ENCODE measurements at regions not wholly inside any gene's neighbourhood (a gene's known extent, or its start where the extent isn't known, plus 50 kb on each side); places are given as distances from the start of the nearest gene placed in this dataset.

- Histone ChIP-seq H3K36me3 (no peaks in the 10 kb centered on the region), H3K27ac (peak overlapping the region; percentile 64 to 74), H3K9me3 (no peaks in the 10 kb centered on the region), H3K27me3 (no peaks in the 10 kb centered on the region), H3K4me1 (peaks cover 0 to 8% of the 10 kb centered on the region in 2 donors), H3K4me3 (no peak overlapping the region)
- TF ChIP-seq CTCF (IDR thresholded peaks at IDR 0.05), result no peak
- peak in 1 of 2 donors; percentile 83 for DNase-seq (ENCODE audit: low spot score in 2 of 2)
- intact Hi-C loops (cut with DNase I), result loop anchor here (2.0 to 5.0 kb wide), 3 partner anchors 46 to 96 kb away; no protein-coding TSS in a partner anchor
Observed at GRCh38 chr17:12463102-12463501, 202.6 kb upstream of the MYOCD start.

- Histone ChIP-seq H3K36me3 (no peaks in the 10 kb centered on the region), H3K9me3 (no peaks in the 10 kb centered on the region), H3K27me3 (no peaks in the 10 kb centered on the region), H3K27ac (no peak overlapping the region), H3K4me3 (no peak overlapping the region), H3K4me1 (no peaks in the 10 kb centered on the region)
- DNase-seq (ENCODE audit: low spot score in 2 of 2), result no peak
- TF ChIP-seq CTCF (IDR thresholded peaks at IDR 0.05), result no peak
- intact Hi-C loops (cut with DNase I), result no loop called here
Observed at GRCh38 chr17:12472252-12473173, 193.2 kb upstream of the MYOCD start.

- intact Hi-C loops (cut with DNase I), result no loop called here
- DNase-seq (ENCODE audit: low spot score in 2 of 2), result no peak
- no peaks in the 10 kb centered on the region for H3K27me3 ChIP-seq
- TF ChIP-seq CTCF (IDR thresholded peaks at IDR 0.05), result no peak
- H3K4me1 ChIP-seq, result no peaks in the 10 kb centered on the region
- no peaks in the 10 kb centered on the region for H3K36me3 ChIP-seq
- no peak overlapping the region for H3K27ac ChIP-seq
- H3K9me3 ChIP-seq, result no peaks in the 10 kb centered on the region
- no peak overlapping the region for H3K4me3 ChIP-seq
Observed at GRCh38 chr17:12478311-12478710, 187.4 kb upstream of the MYOCD start.

GRCh38 chr17:12485361-12485906 lies 180.3 kb upstream of the MYOCD start:
- intact Hi-C loops (cut with DNase I), result no loop called here
- no peaks in the 10 kb centered on the region for H3K27me3 ChIP-seq

GRCh38 chr17:12489325-12489724 lies 176.4 kb upstream of the MYOCD start:
- DNase-seq (ENCODE audit: low spot score in 2 of 2), result no peak
- Histone ChIP-seq H3K27me3 (no peaks in the 10 kb centered on the region), H3K36me3 (no peaks in the 10 kb centered on the region), H3K9me3 (no peaks in the 10 kb centered on the region), H3K4me1 (peaks cover 3% of the 10 kb centered on the region in 2 donors), H3K4me3 (no peak overlapping the region), H3K27ac (no peak overlapping the region)
- intact Hi-C loops (cut with DNase I), result no loop called here
- TF ChIP-seq CTCF (IDR thresholded peaks at IDR 0.05), result no peak

More at GRCh38 chr17:12485361-12485906, 180.3 kb upstream of the MYOCD start:
- no peaks in the 10 kb centered on the region for H3K4me1 ChIP-seq
- H3K27ac ChIP-seq, result no peak overlapping the region
- TF ChIP-seq CTCF (IDR thresholded peaks at IDR 0.05), result no peak
- no peaks in the 10 kb centered on the region for H3K36me3 ChIP-seq
- no peak overlapping the region for H3K4me3 ChIP-seq
- no peaks in the 10 kb centered on the region for H3K9me3 ChIP-seq
- no peak for DNase-seq (ENCODE audit: low spot score in 2 of 2)
